HUES48 (cell line): ENCODE measurements at regions not wholly inside any gene's neighbourhood (a gene's known extent, or its start where the extent isn't known, plus 50 kb on each side); places are given as distances from the start of the nearest gene placed in this dataset.

Experiments
- H3K27ac ChIP-seq: one replicate; pipeline ENCODE4 v1.7.0; 2013; ENCODE audit warnings: low read depth, low read length, inconsistent platforms
- H3K27me3 ChIP-seq: 2 replicates; pipeline ENCODE4 v1.6.1; 2013; ENCODE audit warnings: mild to moderate bottlenecking, low read length; ENCODE audit not compliant: control insufficient read depth, insufficient read depth
- H3K36me3 ChIP-seq: 2 replicates; pipeline ENCODE4 v1.6.1; 2013; ENCODE audit warnings: low read length; ENCODE audit not compliant: control insufficient read depth, insufficient read depth
- H3K4me1 ChIP-seq: 2 replicates; pipeline ENCODE4 v1.6.1; 2013; ENCODE audit warnings: mild to moderate bottlenecking, low read length; ENCODE audit not compliant: control insufficient read depth, insufficient read depth
- H3K4me3 ChIP-seq: 2 replicates; pipeline ENCODE4 v1.5.1; 2013; ENCODE audit warnings: mild to moderate bottlenecking, low read depth, low read length
- H3K9ac ChIP-seq: 2 replicates; pipeline ENCODE4 v1.6.1; 2013; ENCODE audit warnings: mild to moderate bottlenecking, low read depth, low read length, moderate library complexity
- H3K9me3 ChIP-seq: 2 replicates; pipeline ENCODE4 v1.6.1; 2013; ENCODE audit warnings: low read length; ENCODE audit not compliant: control insufficient read depth, insufficient read depth

GRCh38 chrX:45719751-45720501 is 519.2 kb upstream of the DIPK2B start:
- H3K27me3 ChIP-seq, result no peaks in the 10 kb centered on the region
- H3K36me3 ChIP-seq, result no peaks in the 10 kb centered on the region
- peaks cover 13% of the 10 kb centered on the region for H3K4me1 ChIP-seq
- no peak overlapping the region for H3K9ac ChIP-seq
- no peak overlapping the region for H3K4me3 ChIP-seq
- no peak overlapping the region for H3K27ac ChIP-seq
- no peaks in the 10 kb centered on the region for H3K9me3 ChIP-seq

- no peak overlapping the region for H3K9ac ChIP-seq
- H3K36me3 ChIP-seq, result no peaks in the 10 kb centered on the region
- H3K27me3 ChIP-seq, result no peaks in the 10 kb centered on the region
- no peaks in the 10 kb centered on the region for H3K9me3 ChIP-seq
- no peak overlapping the region for H3K4me3 ChIP-seq
- H3K27ac ChIP-seq, result no peak overlapping the region
- peaks cover 13% of the 10 kb centered on the region for H3K4me1 ChIP-seq
These were observed 518.0 kb upstream of the DIPK2B start for GRCh38 chrX:45718676-45719075.

GRCh38 chrX:45716750-45717149 is 516.1 kb upstream of the DIPK2B start:
- Histone ChIP-seq H3K36me3 (no peaks in the 10 kb centered on the region), H3K4me1 (peaks cover 13% of the 10 kb centered on the region), H3K27ac (no peak overlapping the region), H3K9ac (no peak overlapping the region), H3K27me3 (no peaks in the 10 kb centered on the region), H3K4me3 (no peak overlapping the region), H3K9me3 (no peaks in the 10 kb centered on the region)

- H3K36me3 ChIP-seq, result no peaks in the 10 kb centered on the region
- peaks cover 13% of the 10 kb centered on the region for H3K4me1 ChIP-seq
- no peaks in the 10 kb centered on the region for H3K27me3 ChIP-seq
- no peaks in the 10 kb centered on the region for H3K9me3 ChIP-seq
- H3K4me3 ChIP-seq, result no peak overlapping the region
- no peak overlapping the region for H3K9ac ChIP-seq
- H3K27ac ChIP-seq, result no peak overlapping the region
These were observed 515.1 kb upstream of the DIPK2B start for GRCh38 chrX:45715748-45716147.

GRCh38 chrX:45714866-45715265 is 514.2 kb upstream of the DIPK2B start:
- H3K36me3 ChIP-seq, result no peaks in the 10 kb centered on the region
- no peaks in the 10 kb centered on the region for H3K27me3 ChIP-seq
- no peak overlapping the region for H3K9ac ChIP-seq
- H3K9me3 ChIP-seq, result no peaks in the 10 kb centered on the region
- H3K4me1 ChIP-seq, result peaks cover 13% of the 10 kb centered on the region
- no peak overlapping the region for H3K4me3 ChIP-seq
- H3K27ac ChIP-seq, result no peak overlapping the region

- no peaks in the 10 kb centered on the region for H3K9me3 ChIP-seq
- H3K9ac ChIP-seq, result no peak overlapping the region
- H3K27me3 ChIP-seq, result no peaks in the 10 kb centered on the region
- H3K36me3 ChIP-seq, result no peaks in the 10 kb centered on the region
- no peak overlapping the region for H3K4me3 ChIP-seq
- H3K4me1 ChIP-seq, result no peaks in the 10 kb centered on the region
- H3K27ac ChIP-seq, result no peak overlapping the region
These were observed 511.4 kb upstream of the DIPK2B start for GRCh38 chrX:45712067-45712466.

- H3K27ac ChIP-seq, result no peak overlapping the region
- no peaks in the 10 kb centered on the region for H3K4me1 ChIP-seq
- H3K9ac ChIP-seq, result no peak overlapping the region
- H3K4me3 ChIP-seq, result no peak overlapping the region
- H3K9me3 ChIP-seq, result no peaks in the 10 kb centered on the region
- H3K27me3 ChIP-seq, result no peaks in the 10 kb centered on the region
- H3K36me3 ChIP-seq, result no peaks in the 10 kb centered on the region
These were observed 510.6 kb upstream of the DIPK2B start for GRCh38 chrX:45711231-45711630.

GRCh38 chrX:45710081-45710801 is 509.6 kb upstream of the DIPK2B start:
- no peaks in the 10 kb centered on the region for H3K9me3 ChIP-seq
- no peak overlapping the region for H3K27ac ChIP-seq
- H3K27me3 ChIP-seq, result no peaks in the 10 kb centered on the region
- H3K9ac ChIP-seq, result no peak overlapping the region
- H3K36me3 ChIP-seq, result no peaks in the 10 kb centered on the region
- H3K4me3 ChIP-seq, result no peak overlapping the region
- H3K4me1 ChIP-seq, result no peaks in the 10 kb centered on the region

GRCh38 chrX:45709381-45709780 is 508.7 kb upstream of the DIPK2B start:
- Histone ChIP-seq H3K4me3 (no peak overlapping the region), H3K9ac (no peak overlapping the region), H3K27ac (no peak overlapping the region)

GRCh38 chrX:45699158-45699557 is 498.5 kb upstream of the DIPK2B start:
- no peaks in the 10 kb centered on the region for H3K27me3 ChIP-seq
- H3K4me3 ChIP-seq, result no peak overlapping the region
- no peak overlapping the region for H3K27ac ChIP-seq
- no peak overlapping the region for H3K9ac ChIP-seq
- H3K9me3 ChIP-seq, result no peaks in the 10 kb centered on the region
- no peaks in the 10 kb centered on the region for H3K36me3 ChIP-seq
- H3K4me1 ChIP-seq, result no peaks in the 10 kb centered on the region

More at GRCh38 chrX:45709381-45709780, 508.7 kb upstream of the DIPK2B start:
- Histone ChIP-seq H3K9me3 (no peaks in the 10 kb centered on the region), H3K36me3 (no peaks in the 10 kb centered on the region), H3K4me1 (no peaks in the 10 kb centered on the region), H3K27me3 (no peaks in the 10 kb centered on the region)

GRCh38 chrX:45697591-45697990 is 496.9 kb upstream of the DIPK2B start:
- Histone ChIP-seq H3K27me3 (no peaks in the 10 kb centered on the region), H3K4me3 (no peak overlapping the region), H3K9me3 (no peaks in the 10 kb centered on the region), H3K27ac (no peak overlapping the region), H3K4me1 (no peaks in the 10 kb centered on the region), H3K36me3 (no peaks in the 10 kb centered on the region), H3K9ac (no peak overlapping the region)
